MM.1S (cell line): ENCODE measurements at regions not wholly inside any gene's neighbourhood (a gene's known extent, or its start where the extent isn't known, plus 50 kb on each side); places are given as distances from the start of the nearest gene placed in this dataset.

Experiments
- EZH2 ChIP-seq: fragments of 300-600 bp; sonication (generic); optimal IDR thresholded peaks from 2 replicates; pipeline ENCODE3; 2017; ENCODE audit warnings: low read depth, mild to moderate bottlenecking, antibody characterized with exemption, low read length, mixed read lengths
- TF ChIP-seq, protein P1 (sequence below): fragments of 300-600 bp; sonication (generic); IDR thresholded peaks from 2 replicates; pipeline ENCODE4 v1.5.1; 2016; ENCODE audit warnings: antibody characterized with exemption, low read length, mixed read lengths

DNA sequence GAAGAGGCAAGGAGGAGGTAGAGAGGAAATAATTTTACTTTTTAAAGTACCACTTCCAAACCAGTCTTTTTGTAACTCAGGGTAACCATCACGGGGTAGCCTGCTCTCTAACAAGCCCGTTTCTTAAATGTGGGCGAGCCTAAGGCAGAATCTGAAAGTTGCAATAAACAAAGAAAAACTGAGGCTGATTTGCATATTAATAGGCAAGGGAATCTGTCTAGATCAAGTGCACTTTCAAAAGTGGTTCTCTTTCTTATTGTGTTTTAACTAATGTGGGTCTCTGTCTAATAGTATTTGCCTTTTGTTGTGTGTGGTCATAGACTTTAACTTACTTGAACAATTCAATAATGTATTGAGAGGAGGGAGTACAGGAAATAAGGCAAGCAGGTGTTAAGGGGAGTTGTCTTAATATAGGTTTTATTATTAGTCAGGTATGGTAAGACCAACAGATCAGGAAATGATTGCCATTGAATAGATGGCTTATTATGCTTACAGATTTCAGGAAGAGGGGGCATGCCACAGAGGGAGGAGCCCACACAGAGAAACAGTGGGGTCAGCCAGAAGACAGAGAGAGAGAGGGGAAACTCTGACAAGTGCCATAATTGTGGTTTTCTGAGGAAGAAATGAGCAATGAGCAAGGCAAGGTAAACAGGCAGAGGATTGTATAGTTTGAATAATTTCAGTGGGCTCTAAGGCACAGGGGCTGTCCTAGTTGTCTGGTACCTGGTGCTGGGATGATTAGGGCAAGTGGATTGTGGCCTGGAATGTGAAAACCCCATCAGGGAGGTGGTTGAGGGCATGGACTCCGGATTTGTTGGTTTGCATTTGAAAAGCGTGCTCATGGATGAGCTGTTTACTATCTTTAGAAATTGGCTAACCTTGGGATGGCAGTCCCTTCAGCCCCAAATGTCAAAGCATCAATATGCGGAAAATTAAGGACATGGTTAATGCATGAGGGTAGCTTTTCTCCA lies 237.2 kb downstream of the TOX3 start:
- TF ChIP-seq, protein P1, sequence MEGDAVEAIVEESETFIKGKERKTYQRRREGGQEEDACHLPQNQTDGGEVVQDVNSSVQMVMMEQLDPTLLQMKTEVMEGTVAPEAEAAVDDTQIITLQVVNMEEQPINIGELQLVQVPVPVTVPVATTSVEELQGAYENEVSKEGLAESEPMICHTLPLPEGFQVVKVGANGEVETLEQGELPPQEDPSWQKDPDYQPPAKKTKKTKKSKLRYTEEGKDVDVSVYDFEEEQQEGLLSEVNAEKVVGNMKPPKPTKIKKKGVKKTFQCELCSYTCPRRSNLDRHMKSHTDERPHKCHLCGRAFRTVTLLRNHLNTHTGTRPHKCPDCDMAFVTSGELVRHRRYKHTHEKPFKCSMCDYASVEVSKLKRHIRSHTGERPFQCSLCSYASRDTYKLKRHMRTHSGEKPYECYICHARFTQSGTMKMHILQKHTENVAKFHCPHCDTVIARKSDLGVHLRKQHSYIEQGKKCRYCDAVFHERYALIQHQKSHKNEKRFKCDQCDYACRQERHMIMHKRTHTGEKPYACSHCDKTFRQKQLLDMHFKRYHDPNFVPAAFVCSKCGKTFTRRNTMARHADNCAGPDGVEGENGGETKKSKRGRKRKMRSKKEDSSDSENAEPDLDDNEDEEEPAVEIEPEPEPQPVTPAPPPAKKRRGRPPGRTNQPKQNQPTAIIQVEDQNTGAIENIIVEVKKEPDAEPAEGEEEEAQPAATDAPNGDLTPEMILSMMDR: no peak
- no peak for TF ChIP-seq EZH2
